GM19455 (cell line): ENCODE measurements at regions not wholly inside any gene's neighbourhood (a gene's known extent, or its start where the extent isn't known, plus 50 kb on each side); places are given as distances from the start of the nearest gene placed in this dataset.
"Not testable (repeated sequence)": the region's sequence is repeated elsewhere in the genome, so short reads cannot be mapped to it uniquely, and the experiment has no call there.

Source experiments
- ATAC-seq: cut with Tn5 transposase; IDR thresholded peaks from one replicate; pipeline ENCODE4 v1.9.1; 2021; ENCODE audit not compliant: unreplicated experiment

- ATAC-seq: no peak
Measured at GRCh38 chr7:118404211-118404610, 179.7 kb downstream of the ANKRD7 start.

GRCh38 chr7:118418433-118418832 is 193.9 kb downstream of the ANKRD7 start:
- ATAC-seq: no peak

GRCh38 chr7:118420888-118421287 is 196.4 kb downstream of the ANKRD7 start:
- ATAC-seq: no peak

- ATAC-seq: no peak
Measured at GRCh38 chr7:118429141-118429540, 204.6 kb downstream of the ANKRD7 start.

- ATAC-seq: no peak
Measured at GRCh38 chr7:118436663-118437062, 212.2 kb downstream of the ANKRD7 start.

GRCh38 chr7:118449030-118449429 is 224.5 kb downstream of the ANKRD7 start:
- not testable (repeated sequence) for ATAC-seq

GRCh38 chr7:118449797-118450567 is 225.5 kb downstream of the ANKRD7 start:
- no peak for ATAC-seq

GRCh38 chr7:118452128-118452527 is 227.6 kb downstream of the ANKRD7 start:
- ATAC-seq: no peak

- ATAC-seq: no peak
Measured at GRCh38 chr7:118467381-118467780, 242.9 kb downstream of the ANKRD7 start.

- no peak for ATAC-seq
Measured at GRCh38 chr7:118472581-118472980, 248.1 kb downstream of the ANKRD7 start.

- no peak for ATAC-seq
Measured at GRCh38 chr7:118473271-118473670, 248.8 kb downstream of the ANKRD7 start.

- no peak for ATAC-seq
Measured at GRCh38 chr7:118476036-118476435, 251.5 kb downstream of the ANKRD7 start.

GRCh38 chr7:118477036-118477435 is 252.5 kb downstream of the ANKRD7 start:
- no peak for ATAC-seq

GRCh38 chr7:118478236-118478635 is 253.7 kb downstream of the ANKRD7 start:
- no peak for ATAC-seq

GRCh38 chr7:118478931-118479330 is 254.4 kb downstream of the ANKRD7 start:
- no peak for ATAC-seq

GRCh38 chr7:118492466-118492865 is 268.0 kb downstream of the ANKRD7 start:
- no peak for ATAC-seq

- no peak for ATAC-seq
Measured at GRCh38 chr7:118496138-118496644, 271.7 kb downstream of the ANKRD7 start.

GRCh38 chr7:118502235-118502634 is 277.7 kb downstream of the ANKRD7 start:
- ATAC-seq: no peak

GRCh38 chr7:118511146-118511545 is 286.6 kb downstream of the ANKRD7 start:
- ATAC-seq: no peak

- no peak for ATAC-seq
Measured at GRCh38 chr7:118517275-118517674, 292.8 kb downstream of the ANKRD7 start.

GRCh38 chr7:118525020-118525419 is 300.5 kb downstream of the ANKRD7 start:
- no peak for ATAC-seq

- ATAC-seq: no peak
Measured at GRCh38 chr7:118531566-118531965, 307.1 kb downstream of the ANKRD7 start.

- no peak for ATAC-seq
Measured at GRCh38 chr7:118559207-118559606, 334.7 kb downstream of the ANKRD7 start.
